ENCODE measurements at regions not wholly inside any gene's neighbourhood (a gene's known extent, or its start where the extent isn't known, plus 50 kb on each side); places are given as distances from the start of the nearest gene placed in this dataset.
"Not testable (repeated sequence)": the region's sequence is repeated elsewhere in the genome, so short reads cannot be mapped to it uniquely, and the experiment has no call there.

DNA sequence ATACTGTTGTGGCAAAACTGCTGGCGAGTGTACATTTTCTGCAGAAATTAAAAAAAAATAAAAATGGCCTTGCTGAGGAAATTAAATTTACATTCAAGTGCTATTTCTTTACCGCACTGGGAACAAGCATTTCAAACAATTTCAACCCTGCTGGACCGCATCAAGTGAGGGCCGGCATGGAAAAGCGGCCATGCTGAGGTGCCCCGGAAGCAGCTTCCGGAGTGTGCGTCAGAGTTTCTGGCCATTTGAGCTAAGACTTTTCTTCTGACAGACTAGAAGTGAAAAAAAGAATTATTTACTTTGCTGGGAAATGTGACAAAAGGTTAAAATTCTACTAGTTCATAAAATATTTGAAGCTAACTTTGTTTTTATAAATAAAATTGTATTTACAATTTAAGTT is 337.0 kb downstream of the CACNA1B start:
- not testable (repeated sequence) for TF ChIP-seq POLR2A (IDR thresholded peaks at IDR 0.05; ENCODE audit: low read depth); CTCF (IDR thresholded peaks at IDR 0.05); POLR2AphosphoS5 (IDR thresholded peaks at IDR 0.05)

All from esophagus muscularis mucosa (tissue), 3 donors.